ELR (cell line): ENCODE measurements at regions not wholly inside any gene's neighbourhood (a gene's known extent, or its start where the extent isn't known, plus 50 kb on each side); places are given as distances from the start of the nearest gene placed in this dataset.
A peak's percentile ranks its signal among the peaks of the same experiment; 100 is the strongest.

Source experiments
- DNase-seq: peaks from one replicate; pipeline ENCODE4 v3.0.0-alpha.2; 2015; ENCODE audit warnings: low read depth

DNA sequence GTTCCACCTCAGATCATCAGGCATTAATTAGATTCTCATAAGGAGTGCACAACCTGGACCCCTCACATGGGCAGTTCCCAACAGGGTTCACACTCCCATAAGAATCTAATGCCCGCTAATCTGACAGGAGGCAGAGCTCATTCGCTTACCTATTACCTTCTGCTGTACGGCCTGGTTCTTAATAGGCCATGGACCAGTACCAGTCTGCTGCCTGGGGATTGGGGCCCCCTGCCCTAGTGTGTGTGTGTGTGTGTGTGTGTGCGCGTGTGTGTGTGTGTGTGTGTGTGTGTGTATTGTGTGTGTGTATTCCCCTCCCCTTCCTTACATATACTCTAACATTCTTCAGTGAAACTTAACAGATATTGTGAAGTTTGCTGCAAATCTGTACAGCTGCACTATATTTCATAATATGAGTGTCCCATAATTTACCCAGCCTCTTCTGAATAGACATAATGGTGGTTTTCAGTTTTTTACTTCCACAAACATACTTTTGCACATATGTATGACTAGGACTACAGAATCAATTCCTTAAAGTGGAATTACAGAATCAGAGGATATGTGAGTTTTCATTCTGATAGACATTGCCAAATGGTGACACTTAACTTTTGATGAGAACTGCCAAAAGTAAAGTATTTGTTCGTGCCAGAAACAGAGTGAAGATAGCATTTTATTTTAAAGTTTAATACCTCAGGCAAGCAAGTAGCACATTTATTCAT is 205.2 kb upstream of the EEA1 start:
- DNase-seq = no peak

DNA sequence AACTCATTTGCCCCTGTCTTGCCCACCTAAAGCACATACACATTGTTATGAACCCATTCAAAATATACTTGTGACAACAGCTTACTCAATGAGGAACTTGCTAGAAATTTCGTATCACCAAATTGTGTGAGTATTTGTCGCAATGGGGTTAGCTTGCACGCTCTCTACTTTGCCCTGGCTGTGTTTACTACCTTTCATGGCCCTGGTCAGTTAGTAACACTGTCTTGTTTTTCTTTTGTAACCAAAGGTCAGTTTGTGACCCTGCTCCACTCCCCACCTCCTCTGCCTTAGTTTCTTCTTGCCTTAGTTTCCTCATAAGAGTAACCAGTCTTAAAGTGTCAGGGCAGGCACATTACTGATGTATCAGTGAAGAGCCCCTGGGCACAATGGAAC is 205.8 kb upstream of the EEA1 start:
- no peak for DNase-seq

GRCh38 chr12:93135286-93136239 is 206.5 kb upstream of the EEA1 start:
- DNase-seq = peak; percentile 6

- DNase-seq = no peak
Measured at GRCh38 chr12:93136253-93137055, 207.4 kb upstream of the EEA1 start.

DNA sequence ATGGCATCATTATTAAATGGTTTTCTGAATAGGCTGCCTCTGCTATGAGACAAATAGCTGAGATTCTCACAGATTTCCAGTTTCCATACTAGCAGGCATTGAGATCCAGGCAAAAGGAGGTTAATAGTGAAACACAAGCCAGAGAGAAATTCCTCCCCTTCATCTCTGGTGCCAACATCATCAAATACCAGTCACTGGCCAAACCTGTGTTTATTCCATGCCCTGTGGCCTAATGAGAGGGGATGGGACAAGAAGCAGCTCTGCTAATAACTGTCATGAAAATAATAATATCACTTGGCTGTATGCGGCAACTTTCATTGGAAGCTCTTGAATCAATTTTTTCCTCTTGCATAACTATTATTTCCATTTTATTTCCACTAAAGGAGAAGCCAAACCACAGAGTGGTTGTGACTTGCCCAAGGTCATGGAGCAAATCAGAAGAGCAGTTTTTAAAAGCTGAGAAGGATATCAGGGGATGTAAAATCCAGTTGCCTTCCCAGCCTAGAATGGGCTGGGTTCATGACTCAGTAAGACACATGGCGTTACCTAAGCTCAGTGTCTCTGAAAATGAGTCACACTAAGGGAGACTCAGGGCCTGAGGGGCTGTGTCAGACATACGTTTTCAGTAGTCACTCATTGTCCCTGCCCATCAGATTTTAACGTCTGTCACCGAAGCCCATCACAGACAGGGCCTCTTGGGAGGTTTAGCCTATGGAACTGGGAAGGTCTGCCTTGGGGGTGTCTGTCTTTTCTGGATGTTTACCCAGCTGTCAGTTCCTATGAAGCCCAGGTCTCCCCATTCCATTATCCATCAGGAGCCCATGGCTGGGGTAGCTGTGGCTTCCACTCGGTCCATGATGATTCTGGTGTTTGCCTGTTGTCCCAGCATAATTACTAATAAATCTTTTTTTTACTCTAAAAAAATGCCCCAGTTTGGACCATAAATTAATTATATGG is 208.8 kb upstream of the EEA1 start:
- peak; percentile 94 for DNase-seq

- DNase-seq = no peak
Measured at GRCh38 chr12:93139028-93139665, 210.1 kb upstream of the EEA1 start.

- no peak for DNase-seq
Measured at GRCh38 chr12:93140325-93140724, 211.2 kb upstream of the EEA1 start.

- DNase-seq = no peak
Measured at GRCh38 chr12:93140801-93141200, 211.7 kb upstream of the EEA1 start.

DNA sequence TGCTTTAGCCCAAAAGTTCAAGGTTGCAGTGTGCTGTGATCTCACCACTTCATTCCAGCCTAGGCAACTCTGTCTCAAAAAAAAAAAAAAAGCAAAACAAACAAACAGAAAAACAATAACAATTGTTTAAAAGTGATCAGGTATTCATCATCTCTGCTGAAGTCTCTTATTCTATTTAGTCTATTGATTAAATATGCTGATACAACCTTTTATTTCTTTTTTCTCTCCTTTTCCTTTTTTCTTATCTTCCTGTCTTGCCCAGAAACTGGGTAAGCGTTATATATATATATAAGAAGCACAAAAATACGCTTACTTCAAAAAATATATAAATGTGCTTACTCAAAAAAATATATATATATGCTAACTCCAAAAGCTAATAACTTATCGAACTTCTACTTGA is 213.8 kb upstream of the EEA1 start:
- no peak for DNase-seq

GRCh38 chr12:93144109-93144508 is 215.0 kb upstream of the EEA1 start:
- DNase-seq = no peak

DNA sequence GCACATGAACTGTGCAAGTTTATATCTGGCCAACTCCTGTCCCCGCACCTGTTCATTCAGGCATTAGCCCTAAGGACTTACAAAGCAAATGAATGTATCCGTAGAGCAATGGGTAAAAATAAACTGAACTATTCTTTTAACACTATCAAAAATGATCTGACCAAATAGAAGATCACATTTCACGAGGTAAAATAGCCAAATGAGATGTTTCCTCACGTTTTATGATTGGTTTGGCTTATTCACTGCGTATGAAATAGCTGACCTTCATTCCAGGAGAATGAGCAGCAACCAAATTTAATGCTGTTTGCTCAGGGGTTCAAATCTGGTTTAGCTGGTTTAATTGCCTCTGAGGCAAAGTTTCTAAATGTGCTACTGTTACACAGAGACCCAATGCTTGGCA is 216.0 kb upstream of the EEA1 start:
- DNase-seq = no peak

DNA sequence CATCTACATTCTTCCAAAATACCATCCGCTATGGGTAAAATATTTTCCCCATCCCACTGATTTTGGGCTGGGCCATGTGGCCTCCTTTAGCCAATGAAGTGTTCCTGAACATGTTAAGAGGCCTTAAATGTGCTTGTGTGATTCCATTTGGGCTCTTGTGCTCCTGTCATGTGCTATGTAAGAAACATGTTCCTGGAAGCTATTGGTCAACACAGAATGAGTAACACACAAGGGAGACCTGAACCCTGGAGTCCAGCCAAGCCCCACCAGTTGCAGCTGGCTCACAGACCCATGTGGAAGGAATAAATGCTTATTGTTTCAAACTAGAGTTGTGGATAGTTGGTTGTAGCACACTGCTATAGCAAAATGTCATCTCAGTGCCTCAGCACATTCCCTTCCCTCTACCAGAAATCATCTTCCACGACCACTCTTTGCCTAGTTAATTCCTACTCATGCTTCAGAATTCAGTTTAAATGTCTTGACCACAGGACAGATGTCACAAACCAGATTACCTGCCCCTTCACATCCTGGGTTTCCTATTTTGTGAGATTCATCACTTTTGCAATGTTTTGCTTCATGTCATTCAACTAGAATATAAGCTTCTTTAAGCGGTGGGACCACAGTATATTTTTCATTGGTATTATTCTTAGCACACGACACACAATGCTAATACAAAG is 217.3 kb upstream of the EEA1 start:
- no peak for DNase-seq

- DNase-seq = no peak
Measured at GRCh38 chr12:93146970-93147369, 217.9 kb upstream of the EEA1 start.

DNA sequence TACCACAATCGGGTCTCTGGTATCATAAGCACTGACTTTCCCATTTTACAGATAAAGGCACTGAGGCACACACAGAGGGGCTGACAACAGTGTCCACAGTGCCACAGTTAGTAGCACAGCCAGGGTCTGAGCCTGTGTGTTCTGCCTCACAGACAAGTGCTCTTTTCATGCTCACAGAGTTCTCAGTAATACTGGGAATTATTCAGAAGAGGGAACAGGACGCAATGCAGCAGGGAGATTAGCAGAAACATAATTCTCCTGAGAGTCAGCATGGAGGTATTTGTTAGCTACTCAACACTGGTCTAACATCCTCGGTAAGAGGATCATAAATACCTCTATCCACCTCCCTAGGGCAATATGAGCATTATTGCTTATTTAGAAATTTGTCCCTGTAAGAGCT is 219.3 kb upstream of the EEA1 start:
- no peak for DNase-seq

GRCh38 chr12:93149229-93149628 is 220.1 kb upstream of the EEA1 start:
- no peak for DNase-seq

DNA sequence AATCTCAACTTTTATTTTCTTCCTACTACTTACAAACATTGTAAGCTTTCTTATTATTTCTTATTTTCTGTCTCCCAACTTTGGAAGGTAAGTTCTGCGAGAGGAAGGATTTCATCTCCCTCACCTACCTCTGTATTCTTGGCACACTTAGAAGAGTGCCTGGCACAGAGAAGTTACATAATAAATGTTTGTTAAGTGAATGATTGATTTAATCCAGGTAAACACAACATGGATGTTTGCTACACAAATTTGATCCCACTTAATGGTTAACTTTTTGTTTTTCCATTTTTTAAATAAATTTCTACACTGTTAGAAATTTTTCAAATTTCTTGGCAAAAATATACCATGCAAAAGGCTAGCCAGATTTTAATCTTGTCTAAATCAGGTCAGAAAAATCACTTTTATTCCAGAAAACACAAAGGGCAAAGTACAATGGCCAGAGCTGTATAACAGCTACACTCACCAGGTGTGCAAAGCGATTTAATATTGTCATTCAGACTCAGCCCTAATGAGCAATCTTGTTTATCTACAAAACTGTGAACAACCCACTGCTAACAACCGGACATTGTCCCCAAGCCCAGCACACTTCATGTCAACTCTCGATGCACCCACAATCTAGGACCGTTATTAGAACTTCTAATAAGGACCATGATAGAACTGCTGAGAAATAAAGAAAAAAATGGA is 222.1 kb upstream of the EEA1 start:
- DNase-seq = no peak

- DNase-seq = no peak
Measured at GRCh38 chr12:93152617-93153016, 223.5 kb upstream of the EEA1 start.

- peak; percentile 43 for DNase-seq
Measured at GRCh38 chr12:93153321-93153720, 224.2 kb upstream of the EEA1 start.

DNA sequence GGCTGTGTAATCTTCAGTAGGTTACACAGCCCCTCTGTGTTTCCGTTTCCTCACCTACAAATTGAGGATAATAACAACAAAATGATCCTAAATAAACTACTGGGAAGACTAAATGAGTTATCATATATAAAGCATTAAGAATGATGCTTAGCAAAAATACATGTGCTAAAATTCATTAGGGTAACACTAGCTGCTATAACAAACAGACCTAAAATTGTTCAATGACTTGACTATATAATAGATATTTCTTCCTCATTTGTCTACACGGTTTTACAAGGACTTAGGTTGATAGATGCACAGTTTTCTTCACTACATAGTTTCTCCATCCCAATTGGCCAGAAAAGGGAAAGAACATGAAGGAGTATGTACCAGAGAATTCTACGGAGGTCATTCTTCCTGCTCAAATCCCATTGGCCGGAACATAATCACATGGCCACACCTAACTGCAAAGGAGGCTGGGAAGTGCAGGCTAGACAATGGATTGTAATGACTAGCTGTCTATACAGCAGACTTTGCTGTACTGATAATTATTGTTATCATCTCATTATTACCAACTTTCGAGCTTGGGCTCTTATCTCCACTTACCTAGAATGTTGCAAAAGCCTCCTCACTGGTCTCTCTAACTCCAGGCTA is 223.5 kb upstream of the NUDT4 start:
- no peak for DNase-seq
